Astrocyte (in vitro differentiated cells and primary cell): ENCODE measurements at regions not wholly inside any gene's neighbourhood (a gene's known extent, or its start where the extent isn't known, plus 50 kb on each side); places are given as distances from the start of the nearest gene placed in this dataset.

Experiments
- DNase-seq: peaks from one replicate; pipeline ENCODE4 v3.0.0-alpha.2; 2010; ENCODE audit warnings: low read depth
- FAIRE-seq: peaks from 2 replicates; lab custom pipeline; 2011; peaks lifted over from hg19 to GRCh38; lab: Jason Lieb, UNC
- H2AFZ ChIP-seq: 2 replicates; pipeline ENCODE4 v1.6.0; 2012; ENCODE audit warnings: low read depth, low read length, inconsistent platforms
- H3K27ac ChIP-seq: 2 replicates; pipeline ENCODE4 v1.5.1; 2011; ENCODE audit warnings: low read depth, low read length, inconsistent platforms
- H3K27me3 ChIP-seq: 2 replicates; pipeline ENCODE4 v1.6.0; 2011; ENCODE audit warnings: low read length, inconsistent platforms; ENCODE audit not compliant: insufficient read depth
- H3K36me3 ChIP-seq: 2 replicates; pipeline ENCODE4 v1.5.1; 2011; ENCODE audit warnings: low read length, inconsistent platforms; ENCODE audit not compliant: insufficient read depth
- H3K4me1 ChIP-seq: 2 replicates; pipeline ENCODE4 v1.5.1; 2011; ENCODE audit warnings: low read length, inconsistent platforms; ENCODE audit not compliant: insufficient read depth
- H3K4me2 ChIP-seq: 2 replicates; pipeline ENCODE4 v1.6.0; 2012; ENCODE audit warnings: low read length, inconsistent platforms
- H3K4me3 ChIP-seq: 2 replicates; pipeline ENCODE4 v1.5.1; 2011; ENCODE audit warnings: low read depth, mild to moderate bottlenecking, low read length, inconsistent platforms; ENCODE audit not compliant: insufficient read depth
- H3K79me2 ChIP-seq: 2 replicates; pipeline ENCODE4 v1.6.0; 2012; ENCODE audit warnings: mild to moderate bottlenecking, low read length, inconsistent platforms; ENCODE audit not compliant: insufficient read depth
- H3K9ac ChIP-seq: 2 replicates; pipeline ENCODE4 v1.6.0; 2012; ENCODE audit warnings: mild to moderate bottlenecking, low read length, inconsistent platforms
- H3K9me3 ChIP-seq: 2 replicates; pipeline ENCODE4 v1.5.1; 2012; ENCODE audit warnings: low read depth, mild to moderate bottlenecking, low read length, inconsistent platforms; ENCODE audit not compliant: insufficient read depth
- H4K20me1 ChIP-seq: 2 replicates; pipeline ENCODE4 v1.6.0; 2012; ENCODE audit warnings: low read length, inconsistent platforms; ENCODE audit not compliant: insufficient read depth
- H3K27ac Mint-ChIP-seq: one replicate; pipeline ENCODE4 v1.8.0; 2021; ENCODE audit warnings: mild to moderate bottlenecking, mixed read lengths; ENCODE audit not compliant: unreplicated experiment
- H3K27me3 Mint-ChIP-seq: one replicate; pipeline ENCODE4 v1.8.0; 2021; ENCODE audit warnings: low read depth, mixed read lengths; ENCODE audit not compliant: unreplicated experiment
- H3K36me3 Mint-ChIP-seq: one replicate; pipeline ENCODE4 v1.8.0; 2021; ENCODE audit warnings: low read depth, mixed read lengths; ENCODE audit not compliant: unreplicated experiment
- H3K4me1 Mint-ChIP-seq: one replicate; pipeline ENCODE4 v1.8.0; 2021; ENCODE audit warnings: low read depth, mixed read lengths; ENCODE audit not compliant: unreplicated experiment
- H3K4me3 Mint-ChIP-seq: one replicate; pipeline ENCODE4 v1.8.0; 2021; ENCODE audit warnings: mild to moderate bottlenecking, moderate library complexity, mixed read lengths; ENCODE audit not compliant: unreplicated experiment
- H3K9me3 Mint-ChIP-seq: one replicate; pipeline ENCODE4 v1.8.0; 2021; ENCODE audit warnings: mild to moderate bottlenecking, mixed read lengths; ENCODE audit not compliant: unreplicated experiment
- CTCF ChIP-seq: IDR thresholded peaks from 2 replicates; pipeline ENCODE4 v1.5.1; 2011; ENCODE audit warnings: low read depth, mild to moderate bottlenecking, inconsistent platforms, low read length, moderate library complexity; ENCODE audit not compliant: insufficient read depth
- EZH2 ChIP-seq: IDR thresholded peaks from 2 replicates; pipeline ENCODE4 v1.6.1; 2012; ENCODE audit warnings: mild to moderate bottlenecking, low read length, inconsistent platforms; ENCODE audit not compliant: insufficient read depth

- Mint-ChIP-seq H3K4me1 (peaks cover 33% of the 10 kb centered on the region), H3K27me3 (no peaks in the 10 kb centered on the region), H3K27ac (peak overlapping the region; percentile 49), H3K9me3 (no peaks in the 10 kb centered on the region), H3K36me3 (no peaks in the 10 kb centered on the region), H3K4me3 (no peak overlapping the region)
- Histone ChIP-seq H3K79me2 (no peaks in the 10 kb centered on the region), H3K4me2 (no peak overlapping the region), H3K9me3 (no peaks in the 10 kb centered on the region), H3K36me3 (no peaks in the 10 kb centered on the region), H3K4me3 (no peak overlapping the region), H2AFZ (no peak overlapping the region), H4K20me1 (no peaks in the 10 kb centered on the region), H3K9ac (no peak overlapping the region), H3K27ac (no peak overlapping the region), H3K4me1 (no peaks in the 10 kb centered on the region), H3K27me3 (peaks cover 10% of the 10 kb centered on the region)
- no peak for TF ChIP-seq EZH2
- TF ChIP-seq CTCF: no peak
- DNase-seq (peak; percentile 44), FAIRE-seq (no peak)
Measured at GRCh38 chr4:30536231-30536630, 183.9 kb upstream of the PCDH7 start.

- no peak for FAIRE-seq
Measured at GRCh38 chr4:30537456-30537855, 182.7 kb upstream of the PCDH7 start.

More at GRCh38 chr4:30537456-30537855, 182.7 kb upstream of the PCDH7 start:
- Histone ChIP-seq H3K79me2 (no peaks in the 10 kb centered on the region), H3K27ac (no peak overlapping the region), H3K36me3 (no peaks in the 10 kb centered on the region), H3K4me2 (no peak overlapping the region), H3K9ac (no peak overlapping the region), H3K4me1 (no peaks in the 10 kb centered on the region), H4K20me1 (no peaks in the 10 kb centered on the region), H2AFZ (no peak overlapping the region), H3K9me3 (no peaks in the 10 kb centered on the region), H3K4me3 (no peak overlapping the region), H3K27me3 (peaks cover 10% of the 10 kb centered on the region)
- Mint-ChIP-seq H3K4me1 (peaks cover 33% of the 10 kb centered on the region), H3K9me3 (no peaks in the 10 kb centered on the region), H3K27me3 (no peaks in the 10 kb centered on the region), H3K27ac (peak overlapping the region; percentile 98), H3K4me3 (no peak overlapping the region), H3K36me3 (no peaks in the 10 kb centered on the region)
- DNase-seq: peak; percentile 87
- TF ChIP-seq CTCF (no peak), EZH2 (no peak)
